Nephron progenitor cell (in vitro differentiated cells): ENCODE measurements at regions not wholly inside any gene's neighbourhood (a gene's known extent, or its start where the extent isn't known, plus 50 kb on each side); places are given as distances from the start of the nearest gene placed in this dataset.

Source experiments
- DNase-seq: peaks from one replicate; pipeline ENCODE4 v3.0.0; 2021
- H3K27ac Mint-ChIP-seq: 2 replicates; pipeline ENCODE4 v1.8.0; 2021; ENCODE audit warnings: mild to moderate bottlenecking, moderate library complexity, mixed read lengths
- H3K27me3 Mint-ChIP-seq: 2 replicates; pipeline ENCODE4 v1.8.0; 2021; ENCODE audit warnings: mild to moderate bottlenecking, low read depth, mixed read lengths; ENCODE audit not compliant: poor library complexity
- H3K36me3 Mint-ChIP-seq: 2 replicates; pipeline ENCODE4 v1.8.0; 2021; ENCODE audit warnings: low read depth, mixed read lengths
- H3K4me1 Mint-ChIP-seq: 2 replicates; pipeline ENCODE4 v1.8.0; 2021; ENCODE audit warnings: mixed read lengths
- H3K4me3 Mint-ChIP-seq: 2 replicates; pipeline ENCODE4 v1.8.0; 2021; ENCODE audit warnings: mild to moderate bottlenecking, moderate library complexity, mixed read lengths
- H3K9me3 Mint-ChIP-seq: 2 replicates; pipeline ENCODE4 v1.8.0; 2021; ENCODE audit warnings: mild to moderate bottlenecking, moderate library complexity, mixed read lengths
- TF ChIP-seq, protein P1 (sequence below): fragments of 200-600 bp; sonication (generic); IDR thresholded peaks from 2 replicates; pipeline ENCODE4 v1.5.0; 2021; ENCODE audit warnings: antibody characterized with exemption

- H3K27ac Mint-ChIP-seq, result no peak overlapping the region
- no peak overlapping the region for H3K4me3 Mint-ChIP-seq
- DNase-seq, result no peak
- H3K27me3 Mint-ChIP-seq, result no peaks in the 10 kb centered on the region
- TF ChIP-seq, protein P1, sequence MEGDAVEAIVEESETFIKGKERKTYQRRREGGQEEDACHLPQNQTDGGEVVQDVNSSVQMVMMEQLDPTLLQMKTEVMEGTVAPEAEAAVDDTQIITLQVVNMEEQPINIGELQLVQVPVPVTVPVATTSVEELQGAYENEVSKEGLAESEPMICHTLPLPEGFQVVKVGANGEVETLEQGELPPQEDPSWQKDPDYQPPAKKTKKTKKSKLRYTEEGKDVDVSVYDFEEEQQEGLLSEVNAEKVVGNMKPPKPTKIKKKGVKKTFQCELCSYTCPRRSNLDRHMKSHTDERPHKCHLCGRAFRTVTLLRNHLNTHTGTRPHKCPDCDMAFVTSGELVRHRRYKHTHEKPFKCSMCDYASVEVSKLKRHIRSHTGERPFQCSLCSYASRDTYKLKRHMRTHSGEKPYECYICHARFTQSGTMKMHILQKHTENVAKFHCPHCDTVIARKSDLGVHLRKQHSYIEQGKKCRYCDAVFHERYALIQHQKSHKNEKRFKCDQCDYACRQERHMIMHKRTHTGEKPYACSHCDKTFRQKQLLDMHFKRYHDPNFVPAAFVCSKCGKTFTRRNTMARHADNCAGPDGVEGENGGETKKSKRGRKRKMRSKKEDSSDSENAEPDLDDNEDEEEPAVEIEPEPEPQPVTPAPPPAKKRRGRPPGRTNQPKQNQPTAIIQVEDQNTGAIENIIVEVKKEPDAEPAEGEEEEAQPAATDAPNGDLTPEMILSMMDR, result no peak
- peaks cover 4% of the 10 kb centered on the region for H3K36me3 Mint-ChIP-seq
- no peaks in the 10 kb centered on the region for H3K4me1 Mint-ChIP-seq
- H3K9me3 Mint-ChIP-seq, result peaks cover 38% of the 10 kb centered on the region
Measured at GRCh38 chr2:129273266-129274037, 706.0 kb upstream of the RAB6C start.

GRCh38 chr2:129274038-129274415, 705.4 kb upstream of the RAB6C start:
- no peaks in the 10 kb centered on the region for H3K27me3 Mint-ChIP-seq
- H3K36me3 Mint-ChIP-seq, result peaks cover 4% of the 10 kb centered on the region
- peaks cover 33% of the 10 kb centered on the region for H3K9me3 Mint-ChIP-seq
- H3K4me1 Mint-ChIP-seq, result no peaks in the 10 kb centered on the region
- DNase-seq, result no peak
- no peak overlapping the region for H3K4me3 Mint-ChIP-seq
- H3K27ac Mint-ChIP-seq, result no peak overlapping the region
- TF ChIP-seq, protein P1, result no peak

- no peak for DNase-seq
- H3K4me3 Mint-ChIP-seq, result no peak overlapping the region
- H3K27me3 Mint-ChIP-seq, result no peaks in the 10 kb centered on the region
- no peaks in the 10 kb centered on the region for H3K4me1 Mint-ChIP-seq
- no peak overlapping the region for H3K27ac Mint-ChIP-seq
- H3K36me3 Mint-ChIP-seq, result peaks cover 4% of the 10 kb centered on the region
- TF ChIP-seq, protein P1, result no peak
- H3K9me3 Mint-ChIP-seq, result peaks cover 32% of the 10 kb centered on the region
Measured at GRCh38 chr2:129274918-129275317, 704.5 kb upstream of the RAB6C start.

- Mint-ChIP-seq H3K4me1 (no peaks in the 10 kb centered on the region), H3K27me3 (no peaks in the 10 kb centered on the region), H3K36me3 (no peaks in the 10 kb centered on the region), H3K27ac (no peak overlapping the region), H3K4me3 (no peak overlapping the region), H3K9me3 (peaks cover 26% of the 10 kb centered on the region)
- no peak for DNase-seq
- TF ChIP-seq, protein P1, result no peak
Measured at GRCh38 chr2:129275706-129276105, 703.8 kb upstream of the RAB6C start.

- no peak for DNase-seq
- Mint-ChIP-seq H3K27me3 (no peaks in the 10 kb centered on the region), H3K4me3 (no peak overlapping the region), H3K9me3 (peaks cover 15% of the 10 kb centered on the region), H3K36me3 (no peaks in the 10 kb centered on the region), H3K27ac (no peak overlapping the region), H3K4me1 (no peaks in the 10 kb centered on the region)
- TF ChIP-seq, protein P1, result no peak
Measured at GRCh38 chr2:129276978-129277584, 702.4 kb upstream of the RAB6C start.

DNA sequence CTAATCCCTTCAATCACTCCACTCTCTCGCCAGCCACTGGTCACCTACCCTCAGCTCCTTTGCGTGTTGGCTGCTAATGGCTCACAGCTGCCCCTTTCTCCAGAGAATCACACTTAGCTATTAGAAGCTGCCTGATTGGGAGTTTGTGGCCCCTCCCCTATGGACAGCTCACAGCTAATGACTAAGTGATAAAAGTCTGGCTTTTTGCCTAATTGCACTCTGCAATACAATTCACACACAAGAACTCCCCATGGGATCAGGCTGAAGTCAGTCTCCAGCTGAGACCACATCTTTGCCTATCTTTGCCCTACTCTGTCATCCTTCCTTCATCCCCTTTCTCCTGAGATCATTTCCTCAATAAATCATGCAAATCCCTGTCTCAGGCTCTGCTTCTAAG, 701.9 kb upstream of the RAB6C start:
- Mint-ChIP-seq H3K9me3 (peaks cover 15% of the 10 kb centered on the region), H3K36me3 (no peaks in the 10 kb centered on the region), H3K27me3 (no peaks in the 10 kb centered on the region), H3K4me1 (no peaks in the 10 kb centered on the region), H3K4me3 (no peak overlapping the region), H3K27ac (no peak overlapping the region)
- TF ChIP-seq, protein P1, result no peak
- DNase-seq, result no peak
